NCI-H82 treated with DMSO at 0.1 percent for 48 hours (cell line): ENCODE measurements at regions not wholly inside any gene's neighbourhood (a gene's known extent, or its start where the extent isn't known, plus 50 kb on each side); places are given as distances from the start of the nearest gene placed in this dataset.

Experiments
- DNase-seq: peaks from one replicate; lab custom pipeline; 2025; ENCODE audit not compliant: unreplicated experiment; lab: John Stamatoyannopoulos, UW

GRCh38 chr2:224211791-224212190, 172.7 kb upstream of the SERPINE2 start:
- no peak for DNase-seq

GRCh38 chr2:224211181-224211480, 172.0 kb upstream of the SERPINE2 start:
- no peak for DNase-seq

GRCh38 chr2:224210286-224211180, 171.4 kb upstream of the SERPINE2 start:
- no peak for DNase-seq

GRCh38 chr2:224209555-224210285, 170.6 kb upstream of the SERPINE2 start:
- no peak for DNase-seq

GRCh38 chr2:224208443-224208842, 169.4 kb upstream of the SERPINE2 start:
- DNase-seq, result no peak

- DNase-seq, result no peak
These were observed 168.9 kb upstream of the SERPINE2 start for GRCh38 chr2:224208007-224208406.

- no peak for DNase-seq
These were observed 167.7 kb upstream of the SERPINE2 start for GRCh38 chr2:224206816-224207215.

- no peak for DNase-seq
These were observed 163.3 kb upstream of the SERPINE2 start for GRCh38 chr2:224202281-224202865.

- no peak for DNase-seq
These were observed 159.3 kb upstream of the SERPINE2 start for GRCh38 chr2:224198436-224198835.

GRCh38 chr2:224196810-224197209, 157.7 kb upstream of the SERPINE2 start:
- DNase-seq, result no peak

GRCh38 chr2:224195925-224196571, 157.0 kb upstream of the SERPINE2 start:
- DNase-seq, result no peak

- DNase-seq, result no peak
These were observed 155.1 kb upstream of the SERPINE2 start for GRCh38 chr2:224194161-224194560.

- DNase-seq, result no peak
These were observed 152.4 kb upstream of the SERPINE2 start for GRCh38 chr2:224191465-224191864.

- DNase-seq, result no peak
These were observed 151.8 kb upstream of the SERPINE2 start for GRCh38 chr2:224190936-224191270.

GRCh38 chr2:224190234-224190935, 151.3 kb upstream of the SERPINE2 start:
- no peak for DNase-seq

- no peak for DNase-seq
These were observed 148.1 kb upstream of the SERPINE2 start for GRCh38 chr2:224187220-224187619.

- no peak for DNase-seq
These were observed 146.0 kb upstream of the SERPINE2 start for GRCh38 chr2:224185023-224185601.

GRCh38 chr2:224183086-224183485, 144.0 kb upstream of the SERPINE2 start:
- no peak for DNase-seq

- no peak for DNase-seq
These were observed 143.4 kb upstream of the SERPINE2 start for GRCh38 chr2:224182498-224182897.

- no peak for DNase-seq
These were observed 142.6 kb upstream of the SERPINE2 start for GRCh38 chr2:224181534-224182155.
